SK-N-MC (cell line): ENCODE measurements at regions not wholly inside any gene's neighbourhood (a gene's known extent, or its start where the extent isn't known, plus 50 kb on each side); places are given as distances from the start of the nearest gene placed in this dataset.

ENCODE experiments used
- DNase-seq: peaks from one replicate; pipeline ENCODE4 v3.0.0-alpha.2; 2011; ENCODE audit warnings: low read depth, low spot score
- H3K27ac ChIP-seq: fragments of 200-600 bp; sonication (generic); 2 replicates; pipeline ENCODE4 v1.5.1; 2016; ENCODE audit warnings: mixed run types
- H3K36me3 ChIP-seq: fragments of 200-600 bp; sonication (generic); 2 replicates; pipeline ENCODE4 v1.6.1; 2017; ENCODE audit warnings: antibody characterized with exemption, low read length, mixed read lengths; ENCODE audit not compliant: insufficient read depth
- H3K4me3 ChIP-seq: fragments of 200-600 bp; sonication (generic); 2 replicates; pipeline ENCODE4 v1.5.1; 2016
- H3K9ac ChIP-seq: fragments of 200-600 bp; sonication (generic); 2 replicates; pipeline ENCODE4 v1.8.0; 2017; ENCODE audit warnings: mixed run types, mixed read lengths; ENCODE audit not compliant: insufficient read length
- H3K9me3 ChIP-seq: fragments of 200-600 bp; sonication (generic); 2 replicates; pipeline ENCODE4 v1.6.1; 2017; ENCODE audit warnings: low read depth, mild to moderate bottlenecking, antibody characterized with exemption, low read length, moderate library complexity, mixed read lengths
- EZH2 ChIP-seq: fragments of 200-600 bp; sonication (generic); IDR thresholded peaks from one replicate; pipeline ENCODE4 v1.6.1; 2017; ENCODE audit warnings: antibody characterized with exemption
- FOXP2 ChIP-seq: optimal IDR thresholded peaks from 2 replicates; pipeline ENCODE3; 2011; ENCODE audit warnings: mild to moderate bottlenecking, moderate library complexity; ENCODE audit not compliant: insufficient read depth; ENCODE audit errors: extremely low read length, control extremely low read depth
- POLR2AphosphoS5 ChIP-seq: IDR thresholded peaks from 2 replicates; pipeline ENCODE4 v1.6.1; 2012; ENCODE audit warnings: mild to moderate bottlenecking, low read depth, low read length, borderline replicate concordance

- TF ChIP-seq FOXP2 (no peak), EZH2 (no peak), POLR2AphosphoS5 (no peak)
- Histone ChIP-seq H3K9me3 (no peaks in the 10 kb centered on the region), H3K4me3 (no peak overlapping the region), H3K9ac (no peak overlapping the region), H3K36me3 (no peaks in the 10 kb centered on the region), H3K27ac (no peak overlapping the region)
- no peak for DNase-seq
These were observed 276.6 kb downstream of the CMPK2 start for GRCh38 chr2:6589150-6589549.

- H3K36me3 ChIP-seq: no peaks in the 10 kb centered on the region
- H3K9me3 ChIP-seq: no peaks in the 10 kb centered on the region
- H3K4me3 ChIP-seq: no peak overlapping the region
- no peak for TF ChIP-seq FOXP2
- no peak for TF ChIP-seq POLR2AphosphoS5
- no peak for TF ChIP-seq EZH2
- H3K9ac ChIP-seq: no peak overlapping the region
- H3K27ac ChIP-seq: no peak overlapping the region
- no peak for DNase-seq
These were observed 275.3 kb downstream of the CMPK2 start for GRCh38 chr2:6590442-6590841.

- Histone ChIP-seq H3K27ac (no peak overlapping the region), H3K36me3 (no peaks in the 10 kb centered on the region), H3K4me3 (no peak overlapping the region), H3K9ac (no peak overlapping the region), H3K9me3 (no peaks in the 10 kb centered on the region)
- DNase-seq: no peak
- TF ChIP-seq EZH2: no peak
- no peak for TF ChIP-seq POLR2AphosphoS5
- TF ChIP-seq FOXP2: no peak
These were observed 263.2 kb downstream of the CMPK2 start for GRCh38 chr2:6602471-6602870.

- no peak for DNase-seq
- H3K4me3 ChIP-seq: peak overlapping the region; percentile 20
- H3K36me3 ChIP-seq: no peaks in the 10 kb centered on the region
- H3K9me3 ChIP-seq: no peaks in the 10 kb centered on the region
- peak overlapping the region; percentile 30 for H3K9ac ChIP-seq
- peak overlapping the region; percentile 45; the same call in 1 of the 2 replicates for H3K27ac ChIP-seq
- TF ChIP-seq POLR2AphosphoS5 (no peak), EZH2 (no peak), FOXP2 (no peak)
These were observed 259.7 kb downstream of the CMPK2 start for GRCh38 chr2:6605836-6606505.

- no peak for TF ChIP-seq FOXP2
- TF ChIP-seq EZH2: no peak
- no peak for TF ChIP-seq POLR2AphosphoS5
- DNase-seq: no peak
- H3K9ac ChIP-seq: no peak overlapping the region
- no peak overlapping the region for H3K4me3 ChIP-seq
- H3K36me3 ChIP-seq: no peaks in the 10 kb centered on the region
- H3K27ac ChIP-seq: no peak overlapping the region
- H3K9me3 ChIP-seq: no peaks in the 10 kb centered on the region
These were observed 247.9 kb downstream of the CMPK2 start for GRCh38 chr2:6617794-6618193.

- Histone ChIP-seq H3K9ac (no peak overlapping the region), H3K27ac (no peak overlapping the region), H3K9me3 (no peaks in the 10 kb centered on the region), H3K4me3 (no peak overlapping the region), H3K36me3 (no peaks in the 10 kb centered on the region)
- TF ChIP-seq POLR2AphosphoS5: no peak
- no peak for TF ChIP-seq FOXP2
- TF ChIP-seq EZH2: no peak
- DNase-seq: no peak
These were observed 247.5 kb downstream of the CMPK2 start for GRCh38 chr2:6618201-6618600.

- DNase-seq: no peak
- no peak for TF ChIP-seq POLR2AphosphoS5
- no peak for TF ChIP-seq EZH2
- no peak for TF ChIP-seq FOXP2
These were observed 242.0 kb downstream of the CMPK2 start for GRCh38 chr2:6623746-6624145.

GRCh38 chr2:6626401-6627012 is 239.2 kb downstream of the CMPK2 start:
- Histone ChIP-seq H3K9ac (no peak overlapping the region), H3K27ac (no peak overlapping the region), H3K36me3 (no peaks in the 10 kb centered on the region), H3K9me3 (no peaks in the 10 kb centered on the region), H3K4me3 (no peak overlapping the region)
- TF ChIP-seq EZH2: no peak
- TF ChIP-seq FOXP2: no peak
- DNase-seq: no peak

More at GRCh38 chr2:6623746-6624145, 242.0 kb downstream of the CMPK2 start:
- H3K4me3 ChIP-seq: no peak overlapping the region
- no peaks in the 10 kb centered on the region for H3K36me3 ChIP-seq
- no peak overlapping the region for H3K9ac ChIP-seq
- H3K9me3 ChIP-seq: no peaks in the 10 kb centered on the region
- H3K27ac ChIP-seq: no peak overlapping the region
